SK-N-MC (cell line): ENCODE measurements at regions not wholly inside any gene's neighbourhood (a gene's known extent, or its start where the extent isn't known, plus 50 kb on each side); places are given as distances from the start of the nearest gene placed in this dataset.

Experiments used
- EZH2 ChIP-seq: fragments of 200-600 bp; sonication (generic); IDR thresholded peaks from one replicate; pipeline ENCODE4 v1.6.1; 2017; ENCODE audit warnings: antibody characterized with exemption
- POLR2AphosphoS5 ChIP-seq: IDR thresholded peaks from 2 replicates; pipeline ENCODE4 v1.6.1; 2012; ENCODE audit warnings: mild to moderate bottlenecking, low read depth, low read length, borderline replicate concordance

DNA sequence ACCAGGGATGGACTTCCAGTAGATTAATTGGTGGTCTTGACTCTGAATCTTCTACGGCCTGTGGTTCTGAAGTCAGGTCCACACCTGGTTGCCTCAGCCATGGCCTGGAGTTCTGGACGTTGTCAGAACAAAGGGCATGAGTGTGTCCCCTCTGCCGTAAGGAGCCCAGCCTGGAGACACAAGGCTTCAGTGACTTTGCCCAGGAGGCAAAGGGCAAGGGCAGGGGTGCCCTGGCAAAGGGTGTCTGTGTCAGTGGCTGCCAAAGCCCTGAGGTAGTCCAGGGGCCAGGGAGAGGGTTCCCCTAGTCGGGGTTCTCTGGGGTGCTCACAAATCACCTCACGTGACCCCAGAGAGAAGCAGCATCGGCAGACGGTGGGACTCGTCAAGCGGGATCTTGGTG, 273.2 kb upstream of the ZNF32 start:
- no peak for TF ChIP-seq POLR2AphosphoS5
- TF ChIP-seq EZH2, result no peak
